Stimulated activated CD8-positive, alpha-beta memory T cell treated with anti-CD3 and anti-CD28 coated beads, Interleukin-15, amount 100 ng/mL, for 24 hours (primary cell): ENCODE measurements at regions not wholly inside any gene's neighbourhood (a gene's known extent, or its start where the extent isn't known, plus 50 kb on each side); places are given as distances from the start of the nearest gene placed in this dataset.
"Not testable (repeated sequence)": the region's sequence is repeated elsewhere in the genome, so short reads cannot be mapped to it uniquely, and the experiment has no call there.

Source experiments
- DNase-seq: peaks from one replicate; pipeline ENCODE4 v3.0.0-alpha.2; 2020; ENCODE audit warnings: low read depth

- no peak for DNase-seq
These were observed 344.9 kb downstream of the DCDC2C start for GRCh38 chr2:4047961-4048891.

- DNase-seq = no peak
These were observed 346.1 kb downstream of the DCDC2C start for GRCh38 chr2:4049463-4049862.

- DNase-seq = no peak
These were observed 350.6 kb downstream of the DCDC2C start for GRCh38 chr2:4053769-4054493.

- no peak for DNase-seq
These were observed 362.8 kb downstream of the DCDC2C start for GRCh38 chr2:4066217-4066616.

- DNase-seq = no peak
These were observed 369.7 kb downstream of the DCDC2C start for GRCh38 chr2:4073026-4073569.

- no peak for DNase-seq
These were observed 373.6 kb downstream of the DCDC2C start for GRCh38 chr2:4077017-4077416.

- DNase-seq = no peak
These were observed 381.8 kb downstream of the DCDC2C start for GRCh38 chr2:4085186-4085585.

GRCh38 chr2:4090668-4091630 lies 387.6 kb downstream of the DCDC2C start:
- DNase-seq = no peak

- no peak for DNase-seq
These were observed 388.5 kb downstream of the DCDC2C start for GRCh38 chr2:4091869-4092268.

GRCh38 chr2:4094743-4095142 lies 391.4 kb downstream of the DCDC2C start:
- no peak for DNase-seq

- no peak for DNase-seq
These were observed 393.8 kb downstream of the DCDC2C start for GRCh38 chr2:4096978-4097766.

GRCh38 chr2:4098137-4098536 lies 394.8 kb downstream of the DCDC2C start:
- no peak for DNase-seq

GRCh38 chr2:4101936-4102335 lies 398.6 kb downstream of the DCDC2C start:
- no peak for DNase-seq

- DNase-seq = no peak
These were observed 403.8 kb downstream of the DCDC2C start for GRCh38 chr2:4107179-4107578.

- DNase-seq = no peak
These were observed 406.9 kb downstream of the DCDC2C start for GRCh38 chr2:4110273-4110672.

GRCh38 chr2:4115435-4115834 lies 412.1 kb downstream of the DCDC2C start:
- not testable (repeated sequence) for DNase-seq

- no peak for DNase-seq
These were observed 419.4 kb downstream of the DCDC2C start for GRCh38 chr2:4122726-4123125.

GRCh38 chr2:4130651-4131050 lies 427.3 kb downstream of the DCDC2C start:
- no peak for DNase-seq

GRCh38 chr2:4134551-4135550 lies 431.5 kb downstream of the DCDC2C start:
- no peak for DNase-seq

- DNase-seq = no peak
These were observed 432.4 kb downstream of the DCDC2C start for GRCh38 chr2:4135765-4136164.
